DND-41 (cell line): ENCODE measurements at regions not wholly inside any gene's neighbourhood (a gene's known extent, or its start where the extent isn't known, plus 50 kb on each side); places are given as distances from the start of the nearest gene placed in this dataset.

Experiments
- ATAC-seq: fragments of 200-7000 bp; cut with Tn5 transposase; 3 replicates; pipeline ENCODE4 v1.9.1; 2021; ENCODE audit warnings: low read depth; ENCODE audit not compliant: insufficient read depth
- DNase-seq: peaks from one replicate; pipeline ENCODE4 v3.0.0-alpha.2; 2020
- H2AFZ ChIP-seq: 2 replicates; pipeline ENCODE4 v1.6.0; 2012; ENCODE audit warnings: low read depth, low read length
- H3K27ac ChIP-seq: 2 replicates; pipeline ENCODE4 v1.5.1; 2012; ENCODE audit warnings: low read length, inconsistent platforms
- H3K27me3 ChIP-seq: fragments of 200-600 bp; sonication (generic); 2 replicates; pipeline ENCODE4 v1.6.0; 2012; ENCODE audit warnings: low read length, mild to moderate bottlenecking, inconsistent platforms; ENCODE audit not compliant: insufficient read depth, poor library complexity
- H3K36me3 ChIP-seq: 2 replicates; pipeline ENCODE4 v1.5.1; 2012; ENCODE audit warnings: low read length, inconsistent platforms; ENCODE audit not compliant: insufficient read depth
- H3K4me1 ChIP-seq: 2 replicates; pipeline ENCODE4 v1.5.1; 2012; ENCODE audit warnings: mild to moderate bottlenecking, low read length; ENCODE audit not compliant: insufficient read depth
- H3K4me2 ChIP-seq: 2 replicates; pipeline ENCODE4 v1.6.0; 2012; ENCODE audit warnings: mild to moderate bottlenecking, moderate library complexity, low read length, inconsistent platforms; ENCODE audit not compliant: insufficient read depth
- H3K4me3 ChIP-seq, 2 experiments: fragments of 200-600 bp in 1 of 2; shearing (Covaris generic) in 1 of 2; 2 replicates each; pipeline ENCODE4 v1.5.1; 2012 to 2016; ENCODE audit warnings: inconsistent platforms in 2 of 2, low read length in 2 of 2, mild to moderate bottlenecking in 2 of 2, low read depth in 1 of 2, moderate library complexity in 1 of 2
- H3K79me2 ChIP-seq: 2 replicates; pipeline ENCODE4 v1.6.0; 2012; ENCODE audit warnings: low read length, inconsistent platforms; ENCODE audit not compliant: insufficient read depth
- H3K9ac ChIP-seq: 2 replicates; pipeline ENCODE4 v1.6.0; 2012; ENCODE audit warnings: low read depth, mild to moderate bottlenecking, inconsistent platforms, low read length, moderate library complexity
- H3K9me3 ChIP-seq: 2 replicates; pipeline ENCODE4 v1.5.1; 2012; ENCODE audit warnings: low read length, moderate library complexity, mild to moderate bottlenecking, inconsistent platforms; ENCODE audit not compliant: insufficient read depth, severe bottlenecking
- H4K20me1 ChIP-seq: 2 replicates; pipeline ENCODE4 v1.6.0; 2012; ENCODE audit warnings: low read length; ENCODE audit not compliant: insufficient read depth
- EZH2 ChIP-seq: IDR thresholded peaks from 3 replicates; pipeline ENCODE4 v1.6.1; 2012; ENCODE audit warnings: borderline replicate concordance, low read depth, mild to moderate bottlenecking, moderate library complexity, low read length, inconsistent platforms; ENCODE audit not compliant: severe bottlenecking
- TF ChIP-seq, protein P1 (sequence below): IDR thresholded peaks from 2 replicates; pipeline ENCODE4 v1.5.1; 2012; ENCODE audit warnings: borderline replicate concordance, low read length, moderate library complexity, mild to moderate bottlenecking; ENCODE audit not compliant: poor library complexity, severe bottlenecking; ENCODE audit errors: extremely low read depth

DNA sequence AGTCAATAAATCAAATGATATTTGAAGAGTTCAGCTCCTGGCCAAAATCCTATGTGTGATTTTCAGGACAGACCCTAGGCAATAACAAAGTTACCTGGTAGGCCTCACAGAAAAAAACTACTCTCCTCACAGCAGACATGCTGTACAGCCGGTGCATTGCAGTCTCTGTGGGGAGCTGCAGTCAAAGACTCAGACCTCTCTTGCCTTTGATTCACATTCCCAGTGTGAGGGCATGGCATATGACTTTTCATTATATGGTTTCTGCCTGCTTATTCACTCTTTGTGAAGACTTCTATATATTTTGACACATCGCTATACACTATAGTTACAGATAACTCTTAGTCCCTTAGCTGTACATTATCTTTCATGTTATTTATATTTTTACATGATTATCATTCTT lies 2684.3 kb upstream of the PCDH20 start:
- ATAC-seq (no peak), DNase-seq (no peak)
- Histone ChIP-seq H3K9me3 (no peaks in the 10 kb centered on the region), H3K27me3 (no peaks in the 10 kb centered on the region), H3K4me3 (no peak overlapping the region), H3K36me3 (no peaks in the 10 kb centered on the region), H3K79me2 (no peaks in the 10 kb centered on the region), H4K20me1 (no peaks in the 10 kb centered on the region), H3K27ac (no peak overlapping the region), H2AFZ (no peak overlapping the region), H3K9ac (no peak overlapping the region), H3K4me2 (no peak overlapping the region), H3K4me1 (no peaks in the 10 kb centered on the region)
- TF ChIP-seq EZH2: no peak
- TF ChIP-seq, protein P1, sequence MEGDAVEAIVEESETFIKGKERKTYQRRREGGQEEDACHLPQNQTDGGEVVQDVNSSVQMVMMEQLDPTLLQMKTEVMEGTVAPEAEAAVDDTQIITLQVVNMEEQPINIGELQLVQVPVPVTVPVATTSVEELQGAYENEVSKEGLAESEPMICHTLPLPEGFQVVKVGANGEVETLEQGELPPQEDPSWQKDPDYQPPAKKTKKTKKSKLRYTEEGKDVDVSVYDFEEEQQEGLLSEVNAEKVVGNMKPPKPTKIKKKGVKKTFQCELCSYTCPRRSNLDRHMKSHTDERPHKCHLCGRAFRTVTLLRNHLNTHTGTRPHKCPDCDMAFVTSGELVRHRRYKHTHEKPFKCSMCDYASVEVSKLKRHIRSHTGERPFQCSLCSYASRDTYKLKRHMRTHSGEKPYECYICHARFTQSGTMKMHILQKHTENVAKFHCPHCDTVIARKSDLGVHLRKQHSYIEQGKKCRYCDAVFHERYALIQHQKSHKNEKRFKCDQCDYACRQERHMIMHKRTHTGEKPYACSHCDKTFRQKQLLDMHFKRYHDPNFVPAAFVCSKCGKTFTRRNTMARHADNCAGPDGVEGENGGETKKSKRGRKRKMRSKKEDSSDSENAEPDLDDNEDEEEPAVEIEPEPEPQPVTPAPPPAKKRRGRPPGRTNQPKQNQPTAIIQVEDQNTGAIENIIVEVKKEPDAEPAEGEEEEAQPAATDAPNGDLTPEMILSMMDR: no peak

DNA sequence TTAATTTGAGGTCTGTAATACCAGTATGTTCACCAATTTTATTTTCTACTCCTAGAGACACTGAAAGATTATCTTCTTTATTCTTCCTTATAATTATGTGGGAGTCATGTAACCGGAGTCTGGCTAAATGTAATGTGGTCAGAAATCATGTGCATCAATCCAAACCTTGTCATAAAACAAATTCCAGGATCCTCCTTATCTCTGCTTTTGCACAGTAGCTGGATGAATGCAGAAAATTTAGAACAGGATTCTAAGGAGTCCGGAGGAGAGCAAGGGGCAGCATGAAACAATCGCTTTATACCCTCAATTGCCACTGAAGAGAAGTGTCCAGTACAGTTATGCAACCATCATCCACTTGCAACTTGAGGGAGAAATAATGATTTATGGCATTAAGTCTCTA lies 2674.7 kb upstream of the PCDH20 start:
- H3K4me1 ChIP-seq: no peaks in the 10 kb centered on the region
- no peaks in the 10 kb centered on the region for H3K9me3 ChIP-seq
- no peak overlapping the region for H3K9ac ChIP-seq
- H3K4me3 ChIP-seq: no peak overlapping the region
- no peaks in the 10 kb centered on the region for H3K79me2 ChIP-seq
- TF ChIP-seq, protein P1: no peak
- no peak for TF ChIP-seq EZH2
- H2AFZ ChIP-seq: no peak overlapping the region
- no peaks in the 10 kb centered on the region for H4K20me1 ChIP-seq
- ATAC-seq: no peak
- no peak overlapping the region for H3K4me2 ChIP-seq
- DNase-seq: no peak
- no peak overlapping the region for H3K27ac ChIP-seq
- no peaks in the 10 kb centered on the region for H3K27me3 ChIP-seq
- H3K36me3 ChIP-seq: no peaks in the 10 kb centered on the region

DNA sequence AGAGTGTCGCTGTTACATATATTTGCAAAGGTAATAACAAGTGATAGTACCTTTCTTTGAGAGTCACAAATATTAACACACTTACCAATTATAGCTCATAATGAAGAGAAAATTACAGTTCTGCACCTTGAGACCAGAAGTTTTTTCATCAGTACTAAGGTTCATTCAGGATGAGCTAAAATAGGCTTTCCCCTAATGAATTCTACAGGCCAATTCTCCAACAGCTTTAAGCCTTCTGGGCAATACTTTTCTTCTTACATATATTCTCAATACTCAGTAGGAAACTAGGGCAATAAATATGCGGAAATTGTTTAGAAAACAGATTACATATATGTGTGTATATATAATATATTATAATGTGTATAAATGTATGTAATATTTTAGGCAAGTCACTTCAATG lies 2672.8 kb upstream of the PCDH20 start:
- no peak for TF ChIP-seq EZH2
- TF ChIP-seq, protein P1: no peak
- H3K9me3 ChIP-seq: no peaks in the 10 kb centered on the region
- no peak overlapping the region for H3K4me2 ChIP-seq
- H3K36me3 ChIP-seq: no peaks in the 10 kb centered on the region
- no peaks in the 10 kb centered on the region for H3K27me3 ChIP-seq
- no peaks in the 10 kb centered on the region for H3K79me2 ChIP-seq
- H3K4me1 ChIP-seq: no peaks in the 10 kb centered on the region
- H3K9ac ChIP-seq: no peak overlapping the region
- no peak overlapping the region for H3K4me3 ChIP-seq
- no peak for ATAC-seq
- H3K27ac ChIP-seq: no peak overlapping the region
- DNase-seq: no peak
- H2AFZ ChIP-seq: no peak overlapping the region
- H4K20me1 ChIP-seq: no peaks in the 10 kb centered on the region

DNA sequence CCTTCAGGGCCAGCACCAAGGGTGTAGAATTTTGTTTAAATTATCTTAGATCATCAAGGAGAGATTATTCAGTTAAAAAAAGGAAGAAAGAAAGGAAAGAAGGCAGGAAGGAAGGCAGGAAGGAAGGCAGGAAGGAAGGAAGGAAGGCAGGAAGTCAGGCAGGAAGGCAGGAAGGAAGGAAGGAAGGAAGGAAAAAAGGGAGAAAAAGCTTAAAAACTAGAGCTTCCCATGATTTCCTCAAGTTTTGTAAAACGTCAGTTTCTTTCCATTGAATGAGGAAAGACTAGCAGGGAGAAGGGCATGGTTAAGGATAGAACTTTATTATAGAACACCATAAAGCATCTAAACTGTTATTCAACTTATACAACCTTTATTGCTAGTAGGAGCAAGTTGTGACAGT lies 2672.0 kb upstream of the PCDH20 start:
- DNase-seq: no peak
- Histone ChIP-seq H3K4me3 (no peak overlapping the region), H3K4me2 (no peak overlapping the region), H3K9me3 (no peaks in the 10 kb centered on the region), H2AFZ (no peak overlapping the region), H3K27ac (no peak overlapping the region), H3K79me2 (no peaks in the 10 kb centered on the region), H3K9ac (no peak overlapping the region), H3K27me3 (no peaks in the 10 kb centered on the region), H3K4me1 (no peaks in the 10 kb centered on the region), H4K20me1 (no peaks in the 10 kb centered on the region), H3K36me3 (no peaks in the 10 kb centered on the region)
- ATAC-seq: no peak
- TF ChIP-seq, protein P1: no peak
- no peak for TF ChIP-seq EZH2
